Karpas-422 (cell line): ENCODE measurements at regions not wholly inside any gene's neighbourhood (a gene's known extent, or its start where the extent isn't known, plus 50 kb on each side); places are given as distances from the start of the nearest gene placed in this dataset.

ENCODE experiments used
- DNase-seq: peaks from one replicate; pipeline ENCODE4 v3.0.0-alpha.2; 2015
- H2AFZ ChIP-seq: fragments of 200-600 bp; sonication (generic); 2 replicates; pipeline ENCODE4 v1.6.1; 2014; ENCODE audit warnings: antibody characterized with exemption, low read length, mixed read lengths
- H3K27ac ChIP-seq: fragments of 200-600 bp; sonication (generic); 2 replicates; pipeline ENCODE4 v1.5.1; 2014; ENCODE audit warnings: mild to moderate bottlenecking, low read length, moderate library complexity
- H3K27me3 ChIP-seq: fragments of 200-600 bp; sonication (generic); 2 replicates; pipeline ENCODE4 v1.6.1; 2014; ENCODE audit warnings: low read length, mixed read lengths
- H3K36me3 ChIP-seq: fragments of 200-600 bp; sonication (generic); 2 replicates; pipeline ENCODE4 v1.6.1; 2014; ENCODE audit warnings: low read length, mixed read lengths; ENCODE audit not compliant: insufficient read depth
- H3K4me1 ChIP-seq: fragments of 200-600 bp; sonication (generic); 2 replicates; pipeline ENCODE4 v1.6.1; 2014; ENCODE audit warnings: mild to moderate bottlenecking, low read length, mixed read lengths
- H3K4me2 ChIP-seq: fragments of 200-600 bp; sonication (generic); 2 replicates; pipeline ENCODE4 v1.6.1; 2014; ENCODE audit warnings: low read length, low read depth, mild to moderate bottlenecking; ENCODE audit not compliant: poor library complexity, severe bottlenecking
- H3K4me3 ChIP-seq: fragments of 200-600 bp; sonication (generic); 2 replicates; pipeline ENCODE4 v1.5.1; 2014; ENCODE audit warnings: mild to moderate bottlenecking, antibody characterized with exemption, low read length, mixed read lengths
- H3K79me2 ChIP-seq: fragments of 200-600 bp; sonication (generic); 2 replicates; pipeline ENCODE4 v1.6.1; 2014; ENCODE audit warnings: mild to moderate bottlenecking, low read length, mixed read lengths
- H3K9ac ChIP-seq: fragments of 200-600 bp; sonication (generic); 2 replicates; pipeline ENCODE4 v1.6.0; 2014; ENCODE audit warnings: low read length
- H3K9me2 ChIP-seq: fragments of 200-600 bp; sonication (generic), shearing (Covaris generic); replicated peaks from 2 replicates; pipeline ENCODE4 v1.6.0; 2014; ENCODE audit warnings: mild to moderate bottlenecking, low read length, moderate library complexity; ENCODE audit not compliant: insufficient read depth
- H3K9me3 ChIP-seq: fragments of 300-700, 200-600 bp; sonication (generic); 2 replicates; pipeline ENCODE4 v1.6.1; 2014; ENCODE audit warnings: low read length, mixed read lengths
- H4K20me1 ChIP-seq: fragments of 200-600 bp; sonication (generic); 2 replicates; pipeline ENCODE4 v1.6.1; 2014; ENCODE audit warnings: mild to moderate bottlenecking, antibody characterized with exemption, low read length, low read depth; ENCODE audit not compliant: insufficient read depth

- no peak for DNase-seq
- no peak overlapping the region for H3K27ac ChIP-seq
- H3K36me3 ChIP-seq = no peaks in the 10 kb centered on the region
- no peaks in the 10 kb centered on the region for H3K79me2 ChIP-seq
- 0 out of 2 replicates have a peak, but pooled peaks cover 2% of the 10 kb centered on the region for H3K4me1 ChIP-seq
- H3K4me2 ChIP-seq = no peak overlapping the region
- no peak overlapping the region for H3K4me3 ChIP-seq
- H3K9me2 ChIP-seq = no peaks in the 10 kb centered on the region
- H4K20me1 ChIP-seq = no peaks in the 10 kb centered on the region
- H3K9ac ChIP-seq = no peak overlapping the region
- H2AFZ ChIP-seq = no peak overlapping the region; the same call in 1 of the 2 replicates
- no peaks in the 10 kb centered on the region for H3K27me3 ChIP-seq
- no peaks in the 10 kb centered on the region for H3K9me3 ChIP-seq
Measured at GRCh38 chr13:68675209-68675608, 1432.4 kb upstream of the ATXN8OS start.

GRCh38 chr13:68667863-68668262, 1437.7 kb upstream of the PCDH9 start:
- H3K4me2 ChIP-seq = no peak overlapping the region
- H3K4me1 ChIP-seq = peaks cover 4% of the 10 kb centered on the region; the same call in 1 of the 2 replicates
- H4K20me1 ChIP-seq = no peaks in the 10 kb centered on the region
- no peaks in the 10 kb centered on the region for H3K79me2 ChIP-seq
- no peaks in the 10 kb centered on the region for H3K9me2 ChIP-seq
- no peak for DNase-seq
- no peaks in the 10 kb centered on the region for H3K27me3 ChIP-seq
- H3K36me3 ChIP-seq = no peaks in the 10 kb centered on the region
- H3K27ac ChIP-seq = no peak overlapping the region
- no peaks in the 10 kb centered on the region for H3K9me3 ChIP-seq
- H3K9ac ChIP-seq = no peak overlapping the region
- peak overlapping the region; percentile 95 for H2AFZ ChIP-seq
- no peak overlapping the region for H3K4me3 ChIP-seq

- Histone ChIP-seq H3K9me3 (no peaks in the 10 kb centered on the region), H3K4me3 (no peak overlapping the region), H3K9ac (no peak overlapping the region), H3K36me3 (no peaks in the 10 kb centered on the region), H3K27ac (no peak overlapping the region), H3K27me3 (no peaks in the 10 kb centered on the region), H2AFZ (peak overlapping the region; percentile 33; the same call in 1 of the 2 replicates), H4K20me1 (no peaks in the 10 kb centered on the region), H3K9me2 (no peaks in the 10 kb centered on the region), H3K79me2 (no peaks in the 10 kb centered on the region), H3K4me2 (no peak overlapping the region), H3K4me1 (peaks cover 4% of the 10 kb centered on the region; the same call in 1 of the 2 replicates)
- no peak for DNase-seq
Measured at GRCh38 chr13:68666774-68667397, 1436.8 kb upstream of the PCDH9 start.

GRCh38 chr13:68645814-68646213, 1415.7 kb upstream of the PCDH9 start:
- no peaks in the 10 kb centered on the region for H3K4me1 ChIP-seq
- H3K9ac ChIP-seq = no peak overlapping the region
- no peak overlapping the region for H3K4me3 ChIP-seq
- no peaks in the 10 kb centered on the region for H3K9me3 ChIP-seq
- H3K27ac ChIP-seq = no peak overlapping the region
- no peak overlapping the region for H3K4me2 ChIP-seq
- no peaks in the 10 kb centered on the region for H3K9me2 ChIP-seq
- DNase-seq = no peak
- H3K27me3 ChIP-seq = no peaks in the 10 kb centered on the region
- H2AFZ ChIP-seq = peak overlapping the region; percentile 79
- H3K79me2 ChIP-seq = no peaks in the 10 kb centered on the region
- H4K20me1 ChIP-seq = no peaks in the 10 kb centered on the region
- no peaks in the 10 kb centered on the region for H3K36me3 ChIP-seq

- no peak for DNase-seq
- Histone ChIP-seq H3K79me2 (no peaks in the 10 kb centered on the region), H3K36me3 (no peaks in the 10 kb centered on the region), H3K27me3 (no peaks in the 10 kb centered on the region), H3K9me2 (no peaks in the 10 kb centered on the region), H2AFZ (peak overlapping the region; percentile 85), H3K27ac (no peak overlapping the region), H3K9me3 (no peaks in the 10 kb centered on the region), H3K4me1 (no peaks in the 10 kb centered on the region), H3K4me2 (no peak overlapping the region), H4K20me1 (no peaks in the 10 kb centered on the region), H3K9ac (no peak overlapping the region), H3K4me3 (no peak overlapping the region)
Measured at GRCh38 chr13:68644611-68645010, 1414.5 kb upstream of the PCDH9 start.

GRCh38 chr13:68636784-68637183, 1406.6 kb upstream of the PCDH9 start:
- no peaks in the 10 kb centered on the region for H3K79me2 ChIP-seq
- no peak overlapping the region for H3K4me2 ChIP-seq
- H3K9me3 ChIP-seq = no peaks in the 10 kb centered on the region; the same call in 1 of the 2 replicates
- peak overlapping the region; percentile 75; the same call in 1 of the 2 replicates for H2AFZ ChIP-seq
- no peak for DNase-seq
- H3K4me3 ChIP-seq = no peak overlapping the region
- H3K9ac ChIP-seq = no peak overlapping the region
- H3K27me3 ChIP-seq = no peaks in the 10 kb centered on the region
- no peaks in the 10 kb centered on the region for H4K20me1 ChIP-seq
- no peaks in the 10 kb centered on the region for H3K36me3 ChIP-seq
- no peaks in the 10 kb centered on the region for H3K9me2 ChIP-seq
- H3K27ac ChIP-seq = no peak overlapping the region
- no peaks in the 10 kb centered on the region for H3K4me1 ChIP-seq

GRCh38 chr13:68628994-68629393, 1398.9 kb upstream of the PCDH9 start:
- 0 out of 2 replicates have a peak, but pooled peaks cover 2% of the 10 kb centered on the region for H3K9me3 ChIP-seq
- H3K4me2 ChIP-seq = no peak overlapping the region
- H3K4me3 ChIP-seq = no peak overlapping the region
- H3K9ac ChIP-seq = no peak overlapping the region
- no peaks in the 10 kb centered on the region for H3K79me2 ChIP-seq
- H3K4me1 ChIP-seq = no peaks in the 10 kb centered on the region
- H3K36me3 ChIP-seq = no peaks in the 10 kb centered on the region
- H4K20me1 ChIP-seq = no peaks in the 10 kb centered on the region
- H2AFZ ChIP-seq = peak overlapping the region; percentile 92
- H3K27me3 ChIP-seq = no peaks in the 10 kb centered on the region
- no peak for DNase-seq
- H3K27ac ChIP-seq = no peak overlapping the region
- H3K9me2 ChIP-seq = no peaks in the 10 kb centered on the region

- Histone ChIP-seq H3K79me2 (no peaks in the 10 kb centered on the region), H2AFZ (peak overlapping the region; percentile 25; the same call in 1 of the 2 replicates), H4K20me1 (no peaks in the 10 kb centered on the region), H3K9me3 (0 out of 2 replicates have a peak, but pooled peaks cover 2% of the 10 kb centered on the region), H3K4me2 (no peak overlapping the region), H3K4me3 (no peak overlapping the region), H3K27me3 (no peaks in the 10 kb centered on the region), H3K27ac (no peak overlapping the region), H3K36me3 (no peaks in the 10 kb centered on the region), H3K4me1 (no peaks in the 10 kb centered on the region), H3K9ac (no peak overlapping the region), H3K9me2 (no peaks in the 10 kb centered on the region)
- no peak for DNase-seq
Measured at GRCh38 chr13:68627379-68627778, 1397.2 kb upstream of the PCDH9 start.
